ENCODE measurements at regions not wholly inside any gene's neighbourhood (a gene's known extent, or its start where the extent isn't known, plus 50 kb on each side); places are given as distances from the start of the nearest gene placed in this dataset.

GRCh38 chr12:85617307-85618091, 218.7 kb downstream of the RASSF9 start:
- POLR2A ChIA-PET: no interaction called here
- no peaks in the 10 kb centered on the region for H3K9me3 Mint-ChIP-seq
- DNase-seq: no peak

GRCh38 chr12:85621041-85621440, 215.2 kb downstream of the RASSF9 start:
- DNase-seq (no peak), ATAC-seq (ENCODE audit: low read depth) (no peak)
- H3K27me3 Mint-ChIP-seq: no peaks in the 10 kb centered on the region
- no peaks in the 10 kb centered on the region for H3K4me1 Mint-ChIP-seq
- no peak overlapping the region for H3K4me3 Mint-ChIP-seq
- ChIA-PET POLR2A (no interaction called here), CTCF (no interaction called here)
- H3K36me3 Mint-ChIP-seq (ENCODE audit: low read depth): no peaks in the 10 kb centered on the region
- intact Hi-C loops (cut with micrococcal nuclease): no loop called here
- H3K27ac Mint-ChIP-seq: no peak overlapping the region
- no peak for TF ChIP-seq CTCF (IDR thresholded peaks at IDR 0.05)
- no peaks in the 10 kb centered on the region for H3K9me3 Mint-ChIP-seq

More at GRCh38 chr12:85617307-85618091, 218.7 kb downstream of the RASSF9 start:
- Mint-ChIP-seq H3K36me3 (ENCODE audit: low read depth) (no peaks in the 10 kb centered on the region), H3K4me3 (no peak overlapping the region), H3K27me3 (no peaks in the 10 kb centered on the region), H3K4me1 (no peaks in the 10 kb centered on the region), H3K27ac (no peak overlapping the region)
- no peak for ATAC-seq (ENCODE audit: low read depth)
- intact Hi-C loops (cut with micrococcal nuclease): no loop called here
- CTCF ChIA-PET: no interaction called here
- TF ChIP-seq CTCF (IDR thresholded peaks at IDR 0.05): no peak

GRCh38 chr12:85623763-85624162, 212.4 kb downstream of the RASSF9 start:
- Mint-ChIP-seq H3K27me3 (no peaks in the 10 kb centered on the region), H3K4me3 (no peak overlapping the region), H3K4me1 (no peaks in the 10 kb centered on the region), H3K36me3 (ENCODE audit: low read depth) (no peaks in the 10 kb centered on the region), H3K9me3 (peaks cover 3% of the 10 kb centered on the region), H3K27ac (no peak overlapping the region)
- POLR2A ChIA-PET: no interaction called here
- no peak for DNase-seq
- CTCF ChIA-PET: no interaction called here
- intact Hi-C loops (cut with micrococcal nuclease): no loop called here
- no peak for TF ChIP-seq CTCF (IDR thresholded peaks at IDR 0.05)
- ATAC-seq (ENCODE audit: low read depth): no peak

GRCh38 chr12:85625467-85625866, 210.7 kb downstream of the RASSF9 start:
- no peaks in the 10 kb centered on the region for H3K27me3 Mint-ChIP-seq
- no peak for ATAC-seq (ENCODE audit: low read depth)
- intact Hi-C loops (cut with micrococcal nuclease): no loop called here

More at GRCh38 chr12:85625467-85625866, 210.7 kb downstream of the RASSF9 start:
- no peak overlapping the region for H3K27ac Mint-ChIP-seq
- no peaks in the 10 kb centered on the region for H3K36me3 Mint-ChIP-seq (ENCODE audit: low read depth)
- no peaks in the 10 kb centered on the region for H3K4me1 Mint-ChIP-seq
- H3K4me3 Mint-ChIP-seq: no peak overlapping the region
- ChIA-PET POLR2A (no interaction called here), CTCF (no interaction called here)
- peaks cover 3% of the 10 kb centered on the region for H3K9me3 Mint-ChIP-seq
- no peak for DNase-seq
- no peak for TF ChIP-seq CTCF (IDR thresholded peaks at IDR 0.05)

Measured in activated B cell treated with CpG ODN at 0.5 μM for 24 hours (primary cell).